ENCODE measurements at regions not wholly inside any gene's neighbourhood (a gene's known extent, or its start where the extent isn't known, plus 50 kb on each side); places are given as distances from the start of the nearest gene placed in this dataset.

- TF ChIP-seq BHLHE40 (IDR thresholded peaks at IDR 0.05; ENCODE audit: borderline replicate concordance in 1 of 2, low read depth in 2 of 2, low read length in 1 of 2), result no peak
- TF ChIP-seq ATF7 (IDR thresholded peaks at IDR 0.05; ENCODE audit: low read depth), result no peak
- TF ChIP-seq EP300 (IDR thresholded peaks at IDR 0.05; ENCODE audit: borderline replicate concordance in 1 of 2, control insufficient read depth in 1 of 2, low read depth in 2 of 2, low read length in 2 of 2), result no peak
- no peak for TF ChIP-seq MYC (IDR thresholded peaks at IDR 0.05; ENCODE audit: insufficient read depth, insufficient read length, insufficient replicate concordance, low read length, severe bottlenecking)
- no peak for TF ChIP-seq GABPA (IDR thresholded peaks at IDR 0.05; ENCODE audit: low read depth)
- TF ChIP-seq, protein P1, sequence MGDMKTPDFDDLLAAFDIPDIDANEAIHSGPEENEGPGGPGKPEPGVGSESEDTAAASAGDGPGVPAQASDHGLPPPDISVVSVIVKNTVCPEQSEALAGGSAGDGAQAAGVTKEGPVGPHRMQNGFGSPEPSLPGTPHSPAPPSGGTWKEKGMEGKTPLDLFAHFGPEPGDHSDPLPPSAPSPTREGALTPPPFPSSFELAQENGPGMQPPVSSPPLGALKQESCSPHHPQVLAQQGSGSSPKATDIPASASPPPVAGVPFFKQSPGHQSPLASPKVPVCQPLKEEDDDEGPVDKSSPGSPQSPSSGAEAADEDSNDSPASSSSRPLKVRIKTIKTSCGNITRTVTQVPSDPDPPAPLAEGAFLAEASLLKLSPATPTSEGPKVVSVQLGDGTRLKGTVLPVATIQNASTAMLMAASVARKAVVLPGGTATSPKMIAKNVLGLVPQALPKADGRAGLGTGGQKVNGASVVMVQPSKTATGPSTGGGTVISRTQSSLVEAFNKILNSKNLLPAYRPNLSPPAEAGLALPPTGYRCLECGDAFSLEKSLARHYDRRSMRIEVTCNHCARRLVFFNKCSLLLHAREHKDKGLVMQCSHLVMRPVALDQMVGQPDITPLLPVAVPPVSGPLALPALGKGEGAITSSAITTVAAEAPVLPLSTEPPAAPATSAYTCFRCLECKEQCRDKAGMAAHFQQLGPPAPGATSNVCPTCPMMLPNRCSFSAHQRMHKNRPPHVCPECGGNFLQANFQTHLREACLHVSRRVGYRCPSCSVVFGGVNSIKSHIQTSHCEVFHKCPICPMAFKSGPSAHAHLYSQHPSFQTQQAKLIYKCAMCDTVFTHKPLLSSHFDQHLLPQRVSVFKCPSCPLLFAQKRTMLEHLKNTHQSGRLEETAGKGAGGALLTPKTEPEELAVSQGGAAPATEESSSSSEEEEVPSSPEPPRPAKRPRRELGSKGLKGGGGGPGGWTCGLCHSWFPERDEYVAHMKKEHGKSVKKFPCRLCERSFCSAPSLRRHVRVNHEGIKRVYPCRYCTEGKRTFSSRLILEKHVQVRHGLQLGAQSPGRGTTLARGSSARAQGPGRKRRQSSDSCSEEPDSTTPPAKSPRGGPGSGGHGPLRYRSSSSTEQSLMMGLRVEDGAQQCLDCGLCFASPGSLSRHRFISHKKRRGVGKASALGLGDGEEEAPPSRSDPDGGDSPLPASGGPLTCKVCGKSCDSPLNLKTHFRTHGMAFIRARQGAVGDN (IDR thresholded peaks at IDR 0.05), result no peak
- no peak for TF ChIP-seq ZBED1 (IDR thresholded peaks at IDR 0.05; ENCODE audit: borderline replicate concordance)
- TF ChIP-seq SUZ12 (IDR thresholded peaks at IDR 0.05; ENCODE audit: unreplicated experiment), result no peak
- TF ChIP-seq EZH2 (IDR thresholded peaks at IDR 0.05; ENCODE audit: borderline replicate concordance, control insufficient read depth, low read depth, low read length), result no peak
Measured at GRCh38 chr6:132126150-132126549, 175.0 kb upstream of the CCN2 start (continued).

DNA sequence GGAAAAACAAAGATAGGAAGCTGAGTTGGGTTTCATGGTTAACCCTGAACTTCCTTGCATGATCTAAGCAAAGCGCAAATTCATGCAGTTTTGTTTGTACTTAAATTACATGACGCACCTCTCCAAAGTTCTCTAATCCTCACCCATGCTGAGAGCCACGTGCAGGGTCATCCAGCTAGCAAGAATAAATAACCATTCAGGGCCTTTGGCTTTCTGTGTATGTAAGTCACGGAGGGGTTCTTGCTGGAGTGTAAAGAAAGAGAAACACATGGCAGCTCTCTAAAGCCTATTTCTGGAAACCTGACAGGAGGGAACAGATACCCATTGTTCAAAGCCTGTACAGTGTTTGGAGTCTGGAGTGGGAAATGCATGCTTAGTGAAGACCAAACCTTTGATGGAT lies 171.7 kb upstream of the CCN2 start:
- H2AFZ ChIP-seq (ENCODE audit: control insufficient read depth, low read depth, low read length), result no peak overlapping the region
- DNase-seq (ENCODE audit: low read depth, low spot score) (no peak), ATAC-seq (no peak), FAIRE-seq (no peak)
- no peak for TF ChIP-seq NBN (IDR thresholded peaks at IDR 0.05)
- TF ChIP-seq JUND (IDR thresholded peaks at IDR 0.05; ENCODE audit: low read depth, low read length), result no peak
- TF ChIP-seq, protein P2, sequence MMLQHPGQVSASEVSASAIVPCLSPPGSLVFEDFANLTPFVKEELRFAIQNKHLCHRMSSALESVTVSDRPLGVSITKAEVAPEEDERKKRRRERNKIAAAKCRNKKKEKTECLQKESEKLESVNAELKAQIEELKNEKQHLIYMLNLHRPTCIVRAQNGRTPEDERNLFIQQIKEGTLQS (IDR thresholded peaks at IDR 0.05; ENCODE audit: borderline replicate concordance, extremely low read depth, low read depth, low read length), result no peak
- no peak for TF ChIP-seq NFYA (IDR thresholded peaks at IDR 0.05; ENCODE audit: borderline replicate concordance, low read depth, low read length)
- no peak for TF ChIP-seq NRF1 (conservative IDR thresholded peaks at IDR 0.05; ENCODE audit: low read depth, low read length)
- TF ChIP-seq ZNF622 (IDR thresholded peaks at IDR 0.05), result no peak
- TF ChIP-seq RBBP5 (conservative IDR thresholded peaks at IDR 0.05), result no peak
- no peak for TF ChIP-seq NR2C1 (IDR thresholded peaks at IDR 0.05)
- TF ChIP-seq MYC (IDR thresholded peaks at IDR 0.05; ENCODE audit: insufficient read depth, insufficient read length, insufficient replicate concordance, low read length, severe bottlenecking), result no peak
- no peak for TF ChIP-seq PBX3 (IDR thresholded peaks at IDR 0.05; ENCODE audit: insufficient replicate concordance, low read depth, low read length)
- no peak for TF ChIP-seq HDGF (IDR thresholded peaks at IDR 0.05)
- no peak for TF ChIP-seq BCL11A (IDR thresholded peaks at IDR 0.05; ENCODE audit: low read depth, low read length)
- ChIA-PET CTCF (interaction anchor here (0.7 kb wide), 1 partner anchor 47 kb away, joined by 3 read pairs; no protein-coding TSS in a partner anchor), RAD21 (ENCODE audit: unreplicated experiment) (no interaction called here), SMC1A (ENCODE audit: uncharacterized antibody, unreplicated experiment) (no interaction called here), POLR2A (no interaction called here)
- BruUV-seq (replicated peaks), result no TSS peak
- no peaks in the 10 kb centered on the region for H3K9me3 ChIP-seq (replicated peaks; ENCODE audit: control insufficient read depth, insufficient read depth, low read length)
- in situ Hi-C loops (cut with MboI), result no loop called here
- H3K4me3 ChIP-seq, result no peak overlapping the region
- H3K4me2 ChIP-seq (ENCODE audit: control insufficient read depth, insufficient read depth), result no peak overlapping the region
- H3K27me3 ChIP-seq (replicated peaks in 1 of 2; ENCODE audit: control insufficient read depth in 2 of 2, insufficient read depth in 2 of 2, low read length in 1 of 2), result no peaks in the 10 kb centered on the region
- no peak overlapping the region for H3K27ac ChIP-seq (ENCODE audit: control insufficient read depth, insufficient read depth)
- H3K9ac ChIP-seq (ENCODE audit: control insufficient read depth, insufficient read depth, low read length), result no peak overlapping the region
- intact Hi-C loops (cut with micrococcal nuclease; ENCODE audit: unreplicated experiment), result no loop called here
- 39% methylated on average over 4 of the region's 4 CpGs for WGBS (ENCODE audit: insufficient coverage, insufficient replicate concordance, low lambda C conversion rate, missing lambda C conversion rate)
- no peaks in the 10 kb centered on the region for H4K20me1 ChIP-seq (ENCODE audit: control insufficient read depth, insufficient read depth)
- H3K4me1 ChIP-seq (ENCODE audit: control insufficient read depth, insufficient read depth, low read length), result no peaks in the 10 kb centered on the region
- H3K79me2 ChIP-seq (ENCODE audit: control insufficient read depth, insufficient read depth, low read length), result no peaks in the 10 kb centered on the region
- no peaks in the 10 kb centered on the region for H3K36me3 ChIP-seq (ENCODE audit: control insufficient read depth in 2 of 2, insufficient read depth in 2 of 2, low read length in 1 of 2)

Measured in GM12878 (cell line).